ENCODE measurements at regions not wholly inside any gene's neighbourhood (a gene's known extent, or its start where the extent isn't known, plus 50 kb on each side); places are given as distances from the start of the nearest gene placed in this dataset.
A peak's percentile ranks its signal among the peaks of the same experiment; 100 is the strongest.

- peak overlapping the region in 1 of 2 donors; percentile 54 for H3K27ac ChIP-seq (ENCODE audit: low read depth in 1 of 2, low read length in 1 of 2)
- DNase-seq (peak in 1 of 3 donors; percentile 40), ATAC-seq (ENCODE audit: insufficient read depth, low FRiP score) (no peak)
- H3K4me1 ChIP-seq (ENCODE audit: control insufficient read depth in 5 of 5, insufficient read depth in 5 of 5, low read length in 5 of 5) = peaks cover 0 to 23% (median 8%) of the 10 kb centered on the region in 5 donors
- H3K4me3 ChIP-seq = no peak overlapping the region
- TF ChIP-seq CTCF (IDR thresholded peaks at IDR 0.05; ENCODE audit: control extremely low read depth, extremely low read depth) = no peak
- H3K9ac ChIP-seq (ENCODE audit: insufficient read depth in 1 of 2, low read length in 2 of 2) = no peak overlapping the region
- WGBS, 2 donors = 66 to 79% methylated on average over 2 of the region's 2 CpGs
- no peaks in the 10 kb centered on the region for H3K36me3 ChIP-seq (ENCODE audit: control insufficient read depth in 4 of 4, insufficient read depth in 4 of 4, low read length in 4 of 4)
- no peaks in the 10 kb centered on the region for H3K27me3 ChIP-seq (ENCODE audit: control insufficient read depth in 3 of 3, insufficient read depth in 3 of 3, low read length in 2 of 3)
- H3K9me3 ChIP-seq (ENCODE audit: control insufficient read depth in 4 of 4, insufficient read depth in 3 of 4, low read length in 3 of 4) = no peaks in the 10 kb centered on the region
Measured at GRCh38 chr12:69106482-69107118, 132.8 kb upstream of the CPSF6 start.

- 76 to 85% methylated on average over 1 of the region's 1 CpG for WGBS, 2 donors
- H3K27me3 ChIP-seq (ENCODE audit: control insufficient read depth in 3 of 3, insufficient read depth in 3 of 3, low read length in 2 of 3) = no peaks in the 10 kb centered on the region
- no peak overlapping the region for H3K4me3 ChIP-seq
- peaks cover 0 to 28% (median 12%) of the 10 kb centered on the region in 5 donors for H3K4me1 ChIP-seq (ENCODE audit: control insufficient read depth in 5 of 5, insufficient read depth in 5 of 5, low read length in 5 of 5)
- H3K36me3 ChIP-seq (ENCODE audit: control insufficient read depth in 4 of 4, insufficient read depth in 4 of 4, low read length in 4 of 4) = no peaks in the 10 kb centered on the region
- H3K9me3 ChIP-seq (ENCODE audit: control insufficient read depth in 4 of 4, insufficient read depth in 3 of 4, low read length in 3 of 4) = no peaks in the 10 kb centered on the region
- ATAC-seq (ENCODE audit: insufficient read depth, low FRiP score) (no peak), DNase-seq (no peak)
- TF ChIP-seq CTCF (IDR thresholded peaks at IDR 0.05; ENCODE audit: control extremely low read depth, extremely low read depth) = no peak
- H3K27ac ChIP-seq (ENCODE audit: low read depth in 1 of 2, low read length in 1 of 2) = peak overlapping the region in 1 of 2 donors; percentile 80
- no peak overlapping the region for H3K9ac ChIP-seq (ENCODE audit: insufficient read depth in 1 of 2, low read length in 2 of 2)
Measured at GRCh38 chr12:69107541-69107940, 131.8 kb upstream of the CPSF6 start.

GRCh38 chr12:69108037-69108436, 131.3 kb upstream of the CPSF6 start:
- 44 to 64% methylated on average over 2 of the region's 2 CpGs for WGBS, 2 donors
- peaks cover 0 to 28% (median 13%) of the 10 kb centered on the region in 5 donors for H3K4me1 ChIP-seq (ENCODE audit: control insufficient read depth in 5 of 5, insufficient read depth in 5 of 5, low read length in 5 of 5)
- H3K27ac ChIP-seq (ENCODE audit: low read depth in 1 of 2, low read length in 1 of 2) = peak overlapping the region in 1 of 2 donors; percentile 84
- H3K4me3 ChIP-seq = no peak overlapping the region
- H3K9me3 ChIP-seq (ENCODE audit: control insufficient read depth in 4 of 4, insufficient read depth in 3 of 4, low read length in 3 of 4) = no peaks in the 10 kb centered on the region
- DNase-seq = peak; percentile 63 to 85 (median 73)
- no peaks in the 10 kb centered on the region for H3K36me3 ChIP-seq (ENCODE audit: control insufficient read depth in 4 of 4, insufficient read depth in 4 of 4, low read length in 4 of 4)
- no peak for TF ChIP-seq CTCF (IDR thresholded peaks at IDR 0.05; ENCODE audit: control extremely low read depth, extremely low read depth)
- H3K9ac ChIP-seq (ENCODE audit: insufficient read depth in 1 of 2, low read length in 2 of 2) = no peak overlapping the region
- H3K27me3 ChIP-seq (ENCODE audit: control insufficient read depth in 3 of 3, insufficient read depth in 3 of 3, low read length in 2 of 3) = no peaks in the 10 kb centered on the region
- peak; percentile 80 for ATAC-seq (ENCODE audit: insufficient read depth, low FRiP score)

GRCh38 chr12:69112616-69113015, 126.8 kb upstream of the CPSF6 start:
- ATAC-seq (ENCODE audit: insufficient read depth, low FRiP score) (peak; percentile 20), DNase-seq (peak in 1 of 3 donors; percentile 29)
- Histone ChIP-seq H3K27ac (ENCODE audit: low read depth in 1 of 2, low read length in 1 of 2) (peak overlapping the region in 1 of 2 donors; percentile 52), H3K27me3 (ENCODE audit: control insufficient read depth in 3 of 3, insufficient read depth in 3 of 3, low read length in 2 of 3) (no peaks in the 10 kb centered on the region), H3K9me3 (ENCODE audit: control insufficient read depth in 4 of 4, insufficient read depth in 3 of 4, low read length in 3 of 4) (no peaks in the 10 kb centered on the region), H3K4me3 (no peak overlapping the region), H3K9ac (ENCODE audit: insufficient read depth in 1 of 2, low read length in 2 of 2) (no peak overlapping the region), H3K36me3 (ENCODE audit: control insufficient read depth in 4 of 4, insufficient read depth in 4 of 4, low read length in 4 of 4) (no peaks in the 10 kb centered on the region), H3K4me1 (ENCODE audit: control insufficient read depth in 5 of 5, insufficient read depth in 5 of 5, low read length in 5 of 5) (peaks cover 0 to 15% (median 6%) of the 10 kb centered on the region in 5 donors)
- no peak for TF ChIP-seq CTCF (IDR thresholded peaks at IDR 0.05; ENCODE audit: control extremely low read depth, extremely low read depth)
- WGBS, 2 donors = 51 to 63% methylated on average over 4 of the region's 4 CpGs
